ENCODE measurements at regions not wholly inside any gene's neighbourhood (a gene's known extent, or its start where the extent isn't known, plus 50 kb on each side); places are given as distances from the start of the nearest gene placed in this dataset.

DNA sequence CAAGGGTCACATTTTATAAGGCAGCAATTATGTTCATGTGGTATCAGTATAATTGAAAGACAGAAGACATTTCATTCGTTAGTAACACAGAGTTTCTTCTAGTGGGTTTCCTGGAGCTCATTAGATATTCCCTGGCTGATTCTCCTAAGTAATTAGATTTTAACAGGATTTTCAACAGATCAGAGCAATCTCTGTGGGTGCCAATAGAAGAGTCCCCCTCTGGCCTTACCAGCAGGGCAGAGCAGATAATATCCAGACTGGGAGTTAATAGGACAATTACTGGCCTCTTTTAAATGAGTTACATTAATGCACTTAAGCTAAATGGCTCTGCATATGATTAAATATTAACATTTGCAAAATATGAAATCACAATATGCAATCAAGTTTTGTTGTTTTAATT lies 74.2 kb upstream of the FOXD3 start:
- Histone ChIP-seq H2BK15ac (ENCODE audit: low read length) (no peak overlapping the region), H2BK120ac (ENCODE audit: low read depth, low read length) (no peak overlapping the region), H4K8ac (ENCODE audit: low read depth, low read length) (no peak overlapping the region), H3K27ac (replicated peaks; ENCODE audit: low read length) (no peak overlapping the region), H3K9me3 (replicated peaks in 1 of 2; ENCODE audit: control insufficient read depth in 2 of 2, insufficient read depth in 1 of 2, low read depth in 1 of 2, low read length in 2 of 2) (no peaks in the 10 kb centered on the region), H2BK5ac (ENCODE audit: low read length) (no peak overlapping the region), H3K36me3 (replicated peaks in 1 of 2; ENCODE audit: control insufficient read depth in 2 of 2, insufficient read depth in 2 of 2, low read length in 2 of 2) (no peaks in the 10 kb centered on the region), H3K4me1 (ENCODE audit: control insufficient read depth in 2 of 2, insufficient read depth in 1 of 2, low read depth in 1 of 2, low read length in 2 of 2) (no peaks in the 10 kb centered on the region), H3K27me3 (ENCODE audit: control insufficient read depth in 3 of 3, insufficient read depth in 3 of 3, low read depth in 1 of 3, low read length in 3 of 3) (no peaks in the 10 kb centered on the region), H3K4me3 (ENCODE audit: low read length in 2 of 2) (no peak overlapping the region), H3K23ac (ENCODE audit: low read depth, low read length, poor library complexity) (no peak overlapping the region), H2BK12ac (ENCODE audit: low read length) (no peak overlapping the region), H3K4me2 (ENCODE audit: insufficient read depth, low read length, poor library complexity, severe bottlenecking) (no peak overlapping the region), H2AK5ac (ENCODE audit: low read depth, low read length) (no peak overlapping the region), H3K9ac (ENCODE audit: low read depth, low read length, poor library complexity) (no peak overlapping the region), H4K91ac (ENCODE audit: low read depth, low read length, poor library complexity) (no peak overlapping the region), H2AFZ (ENCODE audit: low read length) (no peak overlapping the region), H3K4ac (ENCODE audit: low read length) (no peak overlapping the region), H3K18ac (ENCODE audit: low read length) (no peak overlapping the region), H3K79me1 (ENCODE audit: low read depth, low read length) (no peaks in the 10 kb centered on the region), H3K14ac (ENCODE audit: low read length) (no peak overlapping the region)
- DNase-seq (ENCODE audit: low spot score) = no peak
- no CpG with 5 or more reads among the region's 1 CpG for WGBS, 2 donors (ENCODE audit: extremely low coverage in 2 of 2, insufficient read length in 2 of 2, insufficient replicate concordance in 1 of 2)

DNA sequence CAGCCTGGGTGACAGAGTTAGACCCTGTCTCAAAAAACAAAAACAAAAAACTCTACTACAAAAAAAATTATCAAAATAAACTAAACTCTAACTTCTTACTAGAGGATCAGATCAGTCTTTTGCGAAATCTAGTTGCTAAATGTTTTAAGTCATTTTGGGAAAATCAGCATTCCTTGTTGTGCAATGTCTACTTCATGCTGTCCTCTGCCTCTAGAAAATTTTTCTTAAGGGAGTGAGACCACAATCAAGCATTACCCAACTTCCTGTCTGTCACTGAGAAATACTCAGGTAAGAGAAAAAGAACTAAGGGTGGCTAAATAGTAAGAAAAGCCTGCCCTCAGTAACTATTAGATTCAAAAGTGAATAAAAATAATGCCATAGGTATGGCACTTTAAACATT lies 67.2 kb upstream of the FOXD3 start:
- Histone ChIP-seq H3K14ac (ENCODE audit: low read length) (no peak overlapping the region), H2BK120ac (ENCODE audit: low read depth, low read length) (no peak overlapping the region), H3K4me2 (ENCODE audit: insufficient read depth, low read length, poor library complexity, severe bottlenecking) (no peak overlapping the region), H2BK15ac (ENCODE audit: low read length) (no peak overlapping the region), H2AK5ac (ENCODE audit: low read depth, low read length) (no peak overlapping the region), H2BK5ac (ENCODE audit: low read length) (no peak overlapping the region), H3K18ac (ENCODE audit: low read length) (no peak overlapping the region), H3K27me3 (ENCODE audit: control insufficient read depth in 3 of 3, insufficient read depth in 3 of 3, low read depth in 1 of 3, low read length in 3 of 3) (no peaks in the 10 kb centered on the region), H4K91ac (ENCODE audit: low read depth, low read length, poor library complexity) (no peak overlapping the region), H3K4me3 (ENCODE audit: low read length in 2 of 2) (no peak overlapping the region), H3K9ac (ENCODE audit: low read depth, low read length, poor library complexity) (no peak overlapping the region), H2BK12ac (ENCODE audit: low read length) (no peak overlapping the region), H3K23ac (ENCODE audit: low read depth, low read length, poor library complexity) (no peak overlapping the region), H3K36me3 (replicated peaks in 1 of 2; ENCODE audit: control insufficient read depth in 2 of 2, insufficient read depth in 2 of 2, low read length in 2 of 2) (no peaks in the 10 kb centered on the region), H3K4ac (ENCODE audit: low read length) (no peak overlapping the region), H3K9me3 (replicated peaks in 1 of 2; ENCODE audit: control insufficient read depth in 2 of 2, insufficient read depth in 1 of 2, low read depth in 1 of 2, low read length in 2 of 2) (no peaks in the 10 kb centered on the region), H3K79me1 (ENCODE audit: low read depth, low read length) (no peaks in the 10 kb centered on the region), H2AFZ (ENCODE audit: low read length) (no peak overlapping the region), H4K8ac (ENCODE audit: low read depth, low read length) (no peak overlapping the region), H3K27ac (replicated peaks; ENCODE audit: low read length) (no peak overlapping the region), H3K4me1 (ENCODE audit: control insufficient read depth in 2 of 2, insufficient read depth in 1 of 2, low read depth in 1 of 2, low read length in 2 of 2) (no peaks in the 10 kb centered on the region)
- no peak for DNase-seq (ENCODE audit: low spot score)
- no CpG with 5 or more reads among the region's 1 CpG for WGBS, 2 donors (ENCODE audit: extremely low coverage in 2 of 2, insufficient read length in 2 of 2, insufficient replicate concordance in 1 of 2)

DNA sequence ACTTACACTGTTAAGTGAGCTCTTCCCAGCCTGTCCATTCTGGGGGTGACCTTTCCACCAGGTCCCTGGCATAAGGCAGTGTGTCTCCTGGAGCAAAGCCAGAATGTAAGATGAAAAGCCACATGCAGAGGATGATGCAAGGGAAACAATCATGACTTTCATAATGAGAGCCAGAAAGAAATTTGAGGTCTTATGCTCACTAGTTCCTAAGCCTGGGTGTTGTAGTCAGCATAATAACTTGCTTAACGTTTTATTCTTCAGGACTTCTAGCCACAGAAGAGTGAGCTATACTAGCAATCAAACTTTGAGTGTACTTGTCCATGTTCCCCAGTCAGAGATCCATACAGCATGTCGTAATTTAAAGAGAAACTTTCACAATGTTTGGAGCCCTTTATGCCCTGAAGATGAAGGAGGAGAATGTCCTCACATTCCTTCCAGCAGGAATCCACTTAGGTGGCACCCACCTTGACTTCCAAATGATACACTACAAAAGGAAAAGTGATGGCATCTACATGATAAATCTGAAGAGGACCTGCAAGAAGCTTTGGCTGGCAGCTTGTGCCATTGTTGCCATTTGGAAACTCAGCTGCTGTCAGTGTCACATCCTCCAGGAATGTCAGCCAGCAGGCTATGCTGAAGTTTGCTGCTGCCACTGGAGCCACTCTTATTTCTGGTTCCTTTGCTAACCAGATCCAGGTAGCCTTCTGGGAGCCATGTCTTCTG lies 60.5 kb upstream of the FOXD3 start:
- H3K27me3 ChIP-seq (ENCODE audit: control insufficient read depth in 3 of 3, insufficient read depth in 3 of 3, low read depth in 1 of 3, low read length in 3 of 3) = peaks cover 0 to 5% (median 0%) of the 10 kb centered on the region in 3 experiments
- no peaks in the 10 kb centered on the region for H3K4me1 ChIP-seq (ENCODE audit: control insufficient read depth in 2 of 2, insufficient read depth in 1 of 2, low read depth in 1 of 2, low read length in 2 of 2)
- H3K18ac ChIP-seq (ENCODE audit: low read length) = no peak overlapping the region
- no peak overlapping the region for H2BK12ac ChIP-seq (ENCODE audit: low read length)
- H3K36me3 ChIP-seq (replicated peaks in 1 of 2; ENCODE audit: control insufficient read depth in 2 of 2, insufficient read depth in 2 of 2, low read length in 2 of 2) = no peaks in the 10 kb centered on the region
- no peak overlapping the region for H2BK15ac ChIP-seq (ENCODE audit: low read length)
- H3K4me3 ChIP-seq (ENCODE audit: low read length in 2 of 2) = peak overlapping the region in 1 of 2 donors; percentile 42
- no peak overlapping the region for H3K4me2 ChIP-seq (ENCODE audit: insufficient read depth, low read length, poor library complexity, severe bottlenecking)
- no peak overlapping the region for H2AFZ ChIP-seq (ENCODE audit: low read length)
- no peak overlapping the region for H3K9ac ChIP-seq (ENCODE audit: low read depth, low read length, poor library complexity)
- DNase-seq (ENCODE audit: low spot score) = no peak
- H3K9me3 ChIP-seq (replicated peaks in 1 of 2; ENCODE audit: control insufficient read depth in 2 of 2, insufficient read depth in 1 of 2, low read depth in 1 of 2, low read length in 2 of 2) = no peaks in the 10 kb centered on the region
- H2BK5ac ChIP-seq (ENCODE audit: low read length) = no peak overlapping the region
- no CpG with 5 or more reads among the region's 2 CpGs for WGBS, 2 donors (ENCODE audit: extremely low coverage in 2 of 2, insufficient read length in 2 of 2, insufficient replicate concordance in 1 of 2)
- H3K14ac ChIP-seq (ENCODE audit: low read length) = no peak overlapping the region
- no peaks in the 10 kb centered on the region for H3K79me1 ChIP-seq (ENCODE audit: low read depth, low read length)
- no peak overlapping the region for H2BK120ac ChIP-seq (ENCODE audit: low read depth, low read length)
- H4K8ac ChIP-seq (ENCODE audit: low read depth, low read length) = no peak overlapping the region
- no peak overlapping the region for H3K23ac ChIP-seq (ENCODE audit: low read depth, low read length, poor library complexity)
- no peak overlapping the region for H4K91ac ChIP-seq (ENCODE audit: low read depth, low read length, poor library complexity)
- H3K27ac ChIP-seq (replicated peaks; ENCODE audit: low read length) = no peak overlapping the region
- H3K4ac ChIP-seq (ENCODE audit: low read length) = no peak overlapping the region
- H2AK5ac ChIP-seq (ENCODE audit: low read depth, low read length) = no peak overlapping the region

DNA sequence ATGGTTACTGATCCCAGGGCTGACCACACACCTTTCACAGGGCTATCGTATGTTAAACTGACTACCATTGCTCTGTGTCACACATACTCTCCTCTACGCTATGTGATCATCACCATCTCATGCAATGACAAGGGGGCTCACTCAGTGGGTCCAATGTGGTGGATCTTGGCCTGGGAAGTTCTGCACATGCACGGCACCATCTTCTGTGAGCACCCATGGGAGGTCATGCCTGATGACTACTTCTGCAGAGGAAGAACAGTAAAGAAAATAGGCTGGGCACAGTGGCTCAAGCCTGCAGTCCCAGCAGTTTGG lies 60.0 kb upstream of the FOXD3 start:
- H3K18ac ChIP-seq (ENCODE audit: low read length) = no peak overlapping the region
- WGBS, 2 donors (ENCODE audit: extremely low coverage in 2 of 2, insufficient read length in 2 of 2, insufficient replicate concordance in 1 of 2) = no CpG with 5 or more reads among the region's 3 CpGs

More for the DNA sequence above, 60.0 kb upstream of the FOXD3 start:
- no peak overlapping the region for H2BK120ac ChIP-seq (ENCODE audit: low read depth, low read length)
- H3K14ac ChIP-seq (ENCODE audit: low read length) = no peak overlapping the region
- H4K91ac ChIP-seq (ENCODE audit: low read depth, low read length, poor library complexity) = no peak overlapping the region
- H2AFZ ChIP-seq (ENCODE audit: low read length) = no peak overlapping the region
- no peak overlapping the region for H3K4me2 ChIP-seq (ENCODE audit: insufficient read depth, low read length, poor library complexity, severe bottlenecking)
- H3K36me3 ChIP-seq (replicated peaks in 1 of 2; ENCODE audit: control insufficient read depth in 2 of 2, insufficient read depth in 2 of 2, low read length in 2 of 2) = no peaks in the 10 kb centered on the region
- H3K27ac ChIP-seq (replicated peaks; ENCODE audit: low read length) = no peak overlapping the region
- H3K9me3 ChIP-seq (replicated peaks in 1 of 2; ENCODE audit: control insufficient read depth in 2 of 2, insufficient read depth in 1 of 2, low read depth in 1 of 2, low read length in 2 of 2) = no peaks in the 10 kb centered on the region
- peaks cover 0 to 5% (median 0%) of the 10 kb centered on the region in 3 experiments for H3K27me3 ChIP-seq (ENCODE audit: control insufficient read depth in 3 of 3, insufficient read depth in 3 of 3, low read depth in 1 of 3, low read length in 3 of 3)
- H2BK15ac ChIP-seq (ENCODE audit: low read length) = no peak overlapping the region
- H2BK5ac ChIP-seq (ENCODE audit: low read length) = no peak overlapping the region
- H3K4ac ChIP-seq (ENCODE audit: low read length) = no peak overlapping the region
- H4K8ac ChIP-seq (ENCODE audit: low read depth, low read length) = no peak overlapping the region
- no peak for DNase-seq (ENCODE audit: low spot score)
- peak overlapping the region in 1 of 2 donors; percentile 42 for H3K4me3 ChIP-seq (ENCODE audit: low read length in 2 of 2)
- no peak overlapping the region for H3K9ac ChIP-seq (ENCODE audit: low read depth, low read length, poor library complexity)
- no peaks in the 10 kb centered on the region for H3K79me1 ChIP-seq (ENCODE audit: low read depth, low read length)
- no peaks in the 10 kb centered on the region for H3K4me1 ChIP-seq (ENCODE audit: control insufficient read depth in 2 of 2, insufficient read depth in 1 of 2, low read depth in 1 of 2, low read length in 2 of 2)
- no peak overlapping the region for H2BK12ac ChIP-seq (ENCODE audit: low read length)
- no peak overlapping the region for H3K23ac ChIP-seq (ENCODE audit: low read depth, low read length, poor library complexity)
- H2AK5ac ChIP-seq (ENCODE audit: low read depth, low read length) = no peak overlapping the region

All from neuronal stem cell (in vitro differentiated cells).